MM.1S (cell line): ENCODE measurements at regions not wholly inside any gene's neighbourhood (a gene's known extent, or its start where the extent isn't known, plus 50 kb on each side); places are given as distances from the start of the nearest gene placed in this dataset.

Source experiments
- CTCF ChIP-seq: fragments of 300-600 bp; sonication (generic); IDR thresholded peaks from 2 replicates; pipeline ENCODE4 v1.5.1; 2016; ENCODE audit warnings: antibody characterized with exemption, low read length, mixed read lengths
- EZH2 ChIP-seq: fragments of 300-600 bp; sonication (generic); optimal IDR thresholded peaks from 2 replicates; pipeline ENCODE3; 2017; ENCODE audit warnings: low read depth, mild to moderate bottlenecking, antibody characterized with exemption, low read length, mixed read lengths
- EZH2phosphoT487 ChIP-seq: fragments of 300-600 bp; sonication (generic); IDR thresholded peaks from 2 replicates; pipeline ENCODE4 v1.6.1; 2018; ENCODE audit warnings: antibody characterized with exemption, low read length

- TF ChIP-seq CTCF: no peak
- no peak for TF ChIP-seq EZH2phosphoT487
- TF ChIP-seq EZH2: no peak
Observed at GRCh38 chr9:14445946-14446345, 132.0 kb upstream of the NFIB start.
